ENCODE measurements at regions not wholly inside any gene's neighbourhood (a gene's known extent, or its start where the extent isn't known, plus 50 kb on each side); places are given as distances from the start of the nearest gene placed in this dataset.

- H3K27ac Mint-ChIP-seq (ENCODE audit: unreplicated experiment): no peak overlapping the region
- H3K36me3 Mint-ChIP-seq (ENCODE audit: unreplicated experiment): no peaks in the 10 kb centered on the region
- DNase-seq: no peak
- H3K4me1 Mint-ChIP-seq (ENCODE audit: low read depth, unreplicated experiment): no peaks in the 10 kb centered on the region
- H3K9me3 Mint-ChIP-seq (ENCODE audit: unreplicated experiment): no peaks in the 10 kb centered on the region
- peaks cover 2% of the 10 kb centered on the region for H3K27me3 Mint-ChIP-seq (ENCODE audit: unreplicated experiment)
- H3K4me3 Mint-ChIP-seq (ENCODE audit: unreplicated experiment): no peak overlapping the region
- no peak for TF ChIP-seq CTCF (IDR thresholded peaks at IDR 0.05; ENCODE audit: partially characterized antibody, unreplicated experiment)
These were observed 84.5 kb upstream of the SMIM23 start for GRCh38 chr5:171701100-171701541.

GRCh38 chr5:171702135-171702770 is 83.4 kb upstream of the SMIM23 start:
- DNase-seq: no peak
- H3K36me3 Mint-ChIP-seq (ENCODE audit: unreplicated experiment): no peaks in the 10 kb centered on the region
- peaks cover 2% of the 10 kb centered on the region for H3K27me3 Mint-ChIP-seq (ENCODE audit: unreplicated experiment)
- H3K4me3 Mint-ChIP-seq (ENCODE audit: unreplicated experiment): no peak overlapping the region
- H3K9me3 Mint-ChIP-seq (ENCODE audit: unreplicated experiment): no peaks in the 10 kb centered on the region
- TF ChIP-seq CTCF (IDR thresholded peaks at IDR 0.05; ENCODE audit: partially characterized antibody, unreplicated experiment): no peak
- H3K4me1 Mint-ChIP-seq (ENCODE audit: low read depth, unreplicated experiment): no peaks in the 10 kb centered on the region
- no peak overlapping the region for H3K27ac Mint-ChIP-seq (ENCODE audit: unreplicated experiment)

DNA sequence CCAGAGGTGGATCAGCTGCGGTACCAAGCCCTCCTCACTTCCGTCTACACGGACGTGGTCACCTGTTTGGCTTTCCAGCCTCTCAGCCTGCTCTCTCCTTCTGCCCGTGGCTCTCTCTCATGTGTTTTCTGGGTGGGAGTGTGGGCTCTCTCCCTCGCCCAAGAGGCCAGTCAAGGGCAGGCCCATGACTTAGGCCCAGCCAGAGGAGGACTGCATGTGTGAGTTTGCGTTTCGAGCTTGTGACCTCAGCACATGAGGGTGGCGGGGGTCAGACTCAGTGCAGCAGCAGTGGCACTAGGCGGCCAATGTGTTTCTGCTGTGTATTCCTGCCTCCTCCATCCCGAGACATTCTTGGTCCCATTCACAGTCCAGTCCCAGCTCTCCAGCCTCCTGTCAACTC is 82.5 kb upstream of the SMIM23 start:
- Mint-ChIP-seq H3K9me3 (ENCODE audit: unreplicated experiment) (no peaks in the 10 kb centered on the region), H3K27ac (ENCODE audit: unreplicated experiment) (no peak overlapping the region), H3K4me3 (ENCODE audit: unreplicated experiment) (no peak overlapping the region), H3K36me3 (ENCODE audit: unreplicated experiment) (no peaks in the 10 kb centered on the region), H3K4me1 (ENCODE audit: low read depth, unreplicated experiment) (no peaks in the 10 kb centered on the region), H3K27me3 (ENCODE audit: unreplicated experiment) (peaks cover 2% of the 10 kb centered on the region)
- DNase-seq: no peak
- TF ChIP-seq CTCF (IDR thresholded peaks at IDR 0.05; ENCODE audit: partially characterized antibody, unreplicated experiment): no peak

- Mint-ChIP-seq H3K27ac (ENCODE audit: unreplicated experiment) (no peak overlapping the region), H3K9me3 (ENCODE audit: unreplicated experiment) (no peaks in the 10 kb centered on the region), H3K36me3 (ENCODE audit: unreplicated experiment) (no peaks in the 10 kb centered on the region), H3K4me3 (ENCODE audit: unreplicated experiment) (no peak overlapping the region), H3K4me1 (ENCODE audit: low read depth, unreplicated experiment) (peaks cover 3% of the 10 kb centered on the region), H3K27me3 (ENCODE audit: unreplicated experiment) (peaks cover 2% of the 10 kb centered on the region)
- DNase-seq: no peak
- TF ChIP-seq CTCF (IDR thresholded peaks at IDR 0.05; ENCODE audit: partially characterized antibody, unreplicated experiment): no peak
These were observed 80.6 kb upstream of the SMIM23 start for GRCh38 chr5:171705036-171705435.

DNA sequence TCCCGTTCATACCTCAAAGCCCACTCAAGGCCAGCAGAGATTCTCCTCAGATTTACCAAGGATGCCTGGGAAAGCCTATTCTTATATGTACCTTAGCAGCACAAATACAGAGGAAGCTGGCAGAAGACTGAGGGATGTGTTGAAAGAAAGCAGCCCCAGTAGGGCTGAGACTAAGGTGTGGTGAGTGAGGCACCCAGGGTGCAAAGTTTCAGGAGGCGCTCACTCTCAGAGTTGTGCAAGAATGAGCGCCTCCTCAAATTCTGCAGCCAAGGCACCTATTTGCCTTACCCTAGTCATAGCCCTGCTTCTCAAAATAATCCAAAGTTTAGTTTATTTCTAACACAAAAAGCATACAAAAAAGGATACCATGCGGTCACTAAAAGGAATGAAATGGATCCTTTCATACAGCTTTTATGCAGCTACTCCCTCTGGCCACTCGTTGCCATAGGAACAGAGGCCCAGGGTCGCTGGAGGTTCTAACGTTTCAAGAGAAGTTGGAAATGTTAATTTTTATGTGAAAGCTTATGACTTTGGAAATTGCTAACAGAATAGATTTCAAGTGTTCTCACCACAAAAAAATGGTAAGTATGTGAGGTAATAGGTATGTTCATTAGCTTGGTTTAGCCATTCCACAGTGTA is 79.7 kb upstream of the SMIM23 start:
- Mint-ChIP-seq H3K27me3 (ENCODE audit: unreplicated experiment) (peaks cover 2% of the 10 kb centered on the region), H3K4me3 (ENCODE audit: unreplicated experiment) (no peak overlapping the region), H3K4me1 (ENCODE audit: low read depth, unreplicated experiment) (peaks cover 5% of the 10 kb centered on the region), H3K27ac (ENCODE audit: unreplicated experiment) (no peak overlapping the region), H3K9me3 (ENCODE audit: unreplicated experiment) (no peaks in the 10 kb centered on the region), H3K36me3 (ENCODE audit: unreplicated experiment) (no peaks in the 10 kb centered on the region)
- no peak for DNase-seq
- no peak for TF ChIP-seq CTCF (IDR thresholded peaks at IDR 0.05; ENCODE audit: partially characterized antibody, unreplicated experiment)
